ENCODE measurements at regions not wholly inside any gene's neighbourhood (a gene's known extent, or its start where the extent isn't known, plus 50 kb on each side); places are given as distances from the start of the nearest gene placed in this dataset.
"Not testable (repeated sequence)": the region's sequence is repeated elsewhere in the genome, so short reads cannot be mapped to it uniquely, and the experiment has no call there.

GRCh38 chr21:15559660-15560059 is 170.1 kb upstream of the USP25 start:
- no peak for DNase-seq

- DNase-seq, result no peak
Measured at GRCh38 chr21:15560383-15561056, 169.3 kb upstream of the USP25 start.

GRCh38 chr21:15562748-15563147 is 167.0 kb upstream of the USP25 start:
- no peak for DNase-seq

- DNase-seq, result no peak
Measured at GRCh38 chr21:15564907-15565306, 164.9 kb upstream of the USP25 start.

- no peak for DNase-seq
Measured at GRCh38 chr21:15566703-15567102, 163.1 kb upstream of the USP25 start.

- no peak for DNase-seq
Measured at GRCh38 chr21:15567191-15567590, 162.6 kb upstream of the USP25 start.

- no peak for DNase-seq
Measured at GRCh38 chr21:15568516-15568915, 161.3 kb upstream of the USP25 start.

GRCh38 chr21:15586752-15587427 is 142.9 kb upstream of the USP25 start:
- DNase-seq, result no peak

- peak in 1 of 2 experiments; percentile 14 for DNase-seq
Measured at GRCh38 chr21:15592271-15592860, 137.4 kb upstream of the USP25 start.

- DNase-seq, result no peak
Measured at GRCh38 chr21:15592957-15593356, 136.8 kb upstream of the USP25 start.

GRCh38 chr21:15601390-15601789 is 128.4 kb upstream of the USP25 start:
- no peak for DNase-seq

- DNase-seq, result no peak
Measured at GRCh38 chr21:15604413-15604812, 125.4 kb upstream of the USP25 start.

- no peak for DNase-seq
Measured at GRCh38 chr21:15614766-15615165, 115.0 kb upstream of the USP25 start.

- DNase-seq, result no peak
Measured at GRCh38 chr21:15616864-15617574, 112.8 kb upstream of the USP25 start.

GRCh38 chr21:15617964-15618363 is 111.8 kb upstream of the USP25 start:
- DNase-seq, result no peak

GRCh38 chr21:15620892-15621291 is 108.9 kb upstream of the USP25 start:
- no peak for DNase-seq

GRCh38 chr21:15624646-15625045 is 105.1 kb upstream of the USP25 start:
- DNase-seq, result no peak

GRCh38 chr21:15625363-15625762 is 104.4 kb upstream of the USP25 start:
- DNase-seq, result no peak

- no peak for DNase-seq
Measured at GRCh38 chr21:15626031-15626430, 103.8 kb upstream of the USP25 start.

- no peak for DNase-seq
Measured at GRCh38 chr21:15627011-15627410, 102.8 kb upstream of the USP25 start.

- no peak for DNase-seq
Measured at GRCh38 chr21:15627823-15628222, 102.0 kb upstream of the USP25 start.

- DNase-seq, result no peak
Measured at GRCh38 chr21:15631342-15631741, 98.4 kb upstream of the USP25 start.

- not testable (repeated sequence) for DNase-seq
Measured at GRCh38 chr21:15634541-15634940, 95.2 kb upstream of the USP25 start.
